HG03460 (cell line): ENCODE measurements at regions not wholly inside any gene's neighbourhood (a gene's known extent, or its start where the extent isn't known, plus 50 kb on each side); places are given as distances from the start of the nearest gene placed in this dataset.

Experiments
- ATAC-seq: cut with Tn5 transposase; IDR thresholded peaks from one replicate; pipeline ENCODE4 v1.9.1; 2021; ENCODE audit not compliant: unreplicated experiment

DNA sequence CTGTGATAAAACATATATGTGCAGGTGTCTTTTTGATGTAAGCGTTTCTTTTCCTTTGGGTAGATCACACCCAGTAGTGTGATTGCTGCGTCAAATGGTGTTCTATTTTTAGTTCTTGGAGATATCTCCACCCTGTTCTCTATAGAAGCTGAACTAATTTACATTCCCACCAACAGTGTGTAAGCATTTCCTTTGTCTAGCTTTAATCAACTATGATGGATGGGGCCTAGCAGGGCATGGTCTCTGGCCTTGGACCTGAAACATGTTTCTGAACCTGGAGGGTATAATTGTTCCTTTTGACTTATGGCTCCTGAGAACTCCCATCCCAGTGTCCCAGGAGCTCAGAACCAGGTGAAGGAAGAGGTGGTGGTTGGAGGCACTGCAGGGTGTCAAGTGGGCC, 93.9 kb downstream of the HAPSTR1 start:
- no peak for ATAC-seq

- ATAC-seq: no peak
These were observed 94.6 kb downstream of the HAPSTR1 start for GRCh38 chr16:9186061-9186460.

GRCh38 chr16:9188721-9189120, 97.3 kb downstream of the HAPSTR1 start:
- ATAC-seq: no peak

DNA sequence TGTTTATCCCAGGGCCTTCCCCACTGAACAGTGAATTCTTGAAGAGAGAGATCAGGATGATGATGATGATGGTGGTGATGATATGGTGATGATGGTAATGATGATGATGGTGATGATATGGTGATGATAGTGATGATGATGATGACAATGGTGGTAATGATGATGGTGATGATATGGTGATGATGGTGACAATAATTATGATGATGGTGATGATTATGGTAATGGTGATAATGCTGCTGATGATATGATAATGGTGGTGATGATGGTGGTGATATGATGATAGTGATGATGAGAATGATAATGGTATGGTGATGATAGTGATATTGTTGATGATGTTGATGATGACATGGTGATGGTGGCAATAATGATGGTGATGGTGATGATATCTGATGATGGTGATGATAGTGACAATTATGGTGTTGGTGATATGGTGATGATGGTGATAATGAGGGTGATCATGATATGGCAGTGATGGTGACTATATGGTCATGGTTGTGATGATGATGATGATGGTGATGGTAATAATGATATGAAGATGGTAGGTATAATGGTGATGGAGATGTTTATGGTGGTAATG, 99.9 kb downstream of the HAPSTR1 start:
- ATAC-seq: no peak

DNA sequence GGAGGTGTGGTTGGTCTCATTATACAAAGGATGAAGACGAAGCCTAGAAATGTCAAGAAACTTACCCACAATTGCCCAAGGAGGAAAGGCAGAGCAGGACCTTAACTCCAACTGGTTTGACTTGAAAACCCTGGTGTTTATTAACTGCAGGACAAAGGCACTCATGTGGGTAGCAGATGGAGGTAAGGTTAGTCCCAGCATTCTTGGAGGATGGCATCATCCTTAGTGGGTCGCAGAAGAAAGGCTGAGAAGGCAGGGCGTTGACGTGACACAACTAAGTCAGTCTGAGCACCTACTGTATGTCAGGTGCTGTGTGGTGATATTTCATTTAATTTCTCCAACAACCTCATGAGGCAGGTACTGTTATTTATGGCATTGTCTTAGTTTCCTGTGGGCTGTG, 101.3 kb downstream of the HAPSTR1 start:
- ATAC-seq: no peak

- no peak for ATAC-seq
These were observed 103.8 kb downstream of the HAPSTR1 start for GRCh38 chr16:9195287-9195686.

DNA sequence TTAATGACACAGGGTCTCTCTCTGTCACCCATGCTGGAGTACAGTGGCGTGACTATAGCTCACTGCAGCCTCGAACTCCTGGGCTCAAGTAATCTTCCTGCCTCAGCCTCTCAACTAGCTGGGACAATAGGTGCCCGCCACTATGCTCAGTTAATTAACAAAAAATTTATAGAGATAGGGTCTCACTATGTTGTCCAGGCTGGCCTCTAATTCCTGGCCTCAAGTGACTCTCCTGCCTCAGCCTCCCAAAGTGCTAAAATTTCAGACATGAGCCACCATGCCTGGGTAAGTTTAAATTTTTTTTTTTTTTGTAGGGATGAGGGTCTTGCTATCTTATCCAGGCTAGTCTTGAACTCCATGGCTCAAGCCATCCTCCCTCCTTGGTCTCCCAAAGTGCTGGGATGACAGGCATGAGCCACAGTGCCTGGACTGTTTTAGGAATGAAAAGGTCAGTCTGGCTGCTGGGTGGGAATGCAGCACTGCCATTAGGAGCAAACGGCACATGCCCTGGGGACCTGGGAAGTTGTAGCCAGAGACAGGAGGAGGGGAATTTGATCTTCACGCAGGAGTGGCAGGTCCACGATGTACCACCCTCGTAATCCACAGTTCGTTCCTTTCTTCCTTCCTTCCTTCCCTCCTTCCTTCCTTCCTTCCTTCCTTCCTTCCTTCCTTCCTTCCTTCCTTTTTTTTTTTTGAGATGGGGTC, 106.7 kb downstream of the HAPSTR1 start:
- no peak for ATAC-seq

GRCh38 chr16:9199311-9199710, 107.9 kb downstream of the HAPSTR1 start:
- no peak for ATAC-seq

DNA sequence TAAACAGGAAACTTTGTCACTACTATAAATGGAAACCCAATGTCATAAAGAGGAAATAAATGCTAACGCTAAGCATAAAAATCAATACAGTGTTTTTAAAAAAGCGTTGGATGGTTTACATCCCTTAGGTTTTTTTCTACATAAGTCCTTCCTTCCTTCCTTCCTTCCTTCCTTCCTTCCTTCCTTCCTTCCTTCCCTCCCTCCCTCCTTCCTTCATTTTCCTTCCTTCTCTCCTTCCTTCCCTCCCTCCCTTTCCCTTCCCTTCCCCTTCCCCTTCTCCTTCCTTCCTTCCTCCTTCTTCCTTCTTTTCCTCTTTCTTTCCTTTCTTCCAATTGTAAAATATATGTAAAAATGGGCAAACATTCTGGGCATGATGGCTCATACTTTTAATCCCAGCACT, 108.3 kb downstream of the HAPSTR1 start:
- ATAC-seq: no peak

DNA sequence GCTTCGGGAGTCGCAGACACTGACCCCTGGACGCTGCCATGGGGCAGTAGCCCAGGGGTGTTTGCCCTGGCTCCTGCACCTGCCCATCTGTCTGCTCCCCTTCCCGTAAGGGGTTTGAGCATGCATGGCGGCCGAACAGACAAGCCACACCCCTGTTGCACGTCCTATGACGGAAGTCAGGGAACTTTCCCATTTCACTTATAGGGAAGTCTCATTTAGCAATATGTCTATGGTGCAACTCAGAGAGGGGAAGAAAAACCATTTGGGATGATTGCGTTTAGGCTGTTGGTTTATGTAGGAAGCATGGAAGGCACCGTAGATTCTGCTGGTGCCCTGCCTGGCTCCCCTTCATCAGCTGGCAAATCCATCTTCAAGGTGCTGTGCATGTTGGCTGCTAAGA, 112.5 kb downstream of the HAPSTR1 start:
- ATAC-seq: no peak

DNA sequence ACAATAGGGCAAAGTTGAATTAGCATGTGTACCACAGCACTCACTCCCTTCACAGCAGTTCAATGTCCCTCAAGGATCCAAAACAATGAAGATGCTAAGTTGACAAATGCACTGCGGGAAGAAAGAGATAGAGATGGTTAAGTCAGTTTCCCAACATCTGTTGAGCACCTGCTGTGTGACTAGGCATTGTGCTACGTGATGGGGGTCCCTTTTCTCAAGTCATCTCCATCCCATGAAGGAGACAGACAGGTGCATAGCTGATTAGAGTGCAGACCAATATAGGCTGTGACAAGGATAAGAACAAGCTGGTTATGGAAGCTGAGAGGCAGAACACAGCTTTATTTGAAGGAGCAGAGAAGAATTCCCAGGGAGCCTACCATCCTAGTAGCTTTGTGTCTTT, 114.2 kb downstream of the HAPSTR1 start:
- ATAC-seq: no peak

- ATAC-seq: no peak
These were observed 114.7 kb downstream of the HAPSTR1 start for GRCh38 chr16:9206156-9206555.

DNA sequence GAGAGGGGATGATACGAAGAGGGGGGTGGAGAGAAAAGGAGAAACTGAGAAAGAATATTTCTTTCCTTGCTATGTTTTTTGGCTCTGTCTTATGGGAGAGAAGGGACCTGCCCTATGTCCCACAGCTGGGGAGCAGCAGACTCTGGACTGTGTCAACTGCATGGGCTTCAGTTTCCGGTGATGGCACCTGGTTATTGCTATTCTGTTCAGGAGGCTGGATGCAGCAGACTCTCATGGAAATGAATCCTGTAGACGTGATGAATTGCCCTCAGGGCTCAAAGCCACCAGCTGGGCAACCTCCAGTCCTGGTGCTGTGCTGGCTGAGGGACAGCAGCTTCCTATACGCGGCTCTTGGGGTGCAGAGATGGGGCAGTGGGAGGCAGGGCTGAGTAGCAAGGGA, 121.2 kb downstream of the HAPSTR1 start:
- ATAC-seq: no peak

DNA sequence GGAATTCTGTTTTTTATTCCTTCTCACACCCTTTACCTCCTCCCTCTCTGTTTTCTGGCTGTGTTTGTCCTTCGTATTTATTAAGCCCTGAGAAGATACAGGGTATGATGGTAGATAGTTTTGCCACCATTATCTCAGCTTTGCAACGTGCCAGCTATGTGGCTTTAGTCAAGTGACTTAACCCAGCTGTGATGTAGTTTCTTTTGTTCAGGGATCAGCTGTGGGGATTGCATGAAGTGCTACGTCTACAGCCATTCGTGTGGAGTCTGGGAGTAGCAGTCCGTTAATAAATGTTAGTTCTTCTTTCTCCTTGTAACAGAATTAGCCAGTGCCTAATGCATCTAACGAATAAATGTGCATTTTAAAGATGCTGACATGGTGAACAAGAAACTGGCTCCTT, 128.4 kb downstream of the HAPSTR1 start:
- no peak for ATAC-seq

GRCh38 chr16:9225527-9226316, 134.3 kb downstream of the HAPSTR1 start:
- no peak for ATAC-seq

DNA sequence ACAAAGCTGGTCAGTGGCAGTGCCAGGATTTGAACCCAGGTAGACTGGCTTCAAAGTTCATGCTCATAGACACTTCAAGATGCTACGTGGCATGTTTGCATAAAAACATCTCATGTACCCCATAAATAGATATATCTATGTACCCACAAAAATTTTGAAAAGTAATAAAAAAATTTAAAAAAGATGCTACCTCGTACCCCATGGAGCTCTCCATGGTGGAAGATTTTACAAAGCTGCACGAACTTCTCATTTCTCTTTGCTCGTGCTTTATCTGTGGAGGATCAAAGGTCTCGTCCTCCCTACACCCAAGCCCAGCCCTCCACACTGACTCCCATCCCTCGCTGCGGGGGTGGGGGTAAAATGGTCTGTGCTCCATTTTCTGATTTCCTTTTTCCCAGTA, 135.5 kb downstream of the HAPSTR1 start:
- ATAC-seq: no peak

- ATAC-seq: no peak
These were observed 139.6 kb downstream of the HAPSTR1 start for GRCh38 chr16:9231039-9231438.

GRCh38 chr16:9232102-9232770, 140.8 kb downstream of the HAPSTR1 start:
- ATAC-seq: no peak

- ATAC-seq: no peak
These were observed 144.4 kb downstream of the HAPSTR1 start for GRCh38 chr16:9235867-9236266.

DNA sequence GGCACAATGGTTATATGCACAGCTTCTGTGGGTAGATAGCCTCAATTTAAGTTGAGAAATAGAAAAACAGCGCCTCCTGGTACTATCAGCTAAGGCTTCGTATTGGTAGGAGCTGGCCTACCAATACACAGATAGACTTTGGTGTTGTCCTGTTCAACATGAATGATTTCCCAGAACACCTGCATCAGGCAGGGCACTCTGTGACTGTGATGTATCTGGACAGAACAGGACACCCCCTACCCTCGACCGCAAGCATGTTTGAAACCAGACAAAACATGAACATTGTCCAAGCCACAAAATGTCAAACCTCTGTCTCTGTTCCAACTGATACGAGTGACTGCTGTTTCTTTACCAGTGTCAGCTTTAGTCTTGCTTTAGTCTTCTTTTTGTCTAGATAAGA, 144.9 kb downstream of the HAPSTR1 start:
- ATAC-seq: no peak

- no peak for ATAC-seq
These were observed 146.9 kb downstream of the HAPSTR1 start for GRCh38 chr16:9238346-9238745.

GRCh38 chr16:9241177-9241576, 149.7 kb downstream of the HAPSTR1 start:
- no peak for ATAC-seq
